ENCODE measurements at regions not wholly inside any gene's neighbourhood (a gene's known extent, or its start where the extent isn't known, plus 50 kb on each side); places are given as distances from the start of the nearest gene placed in this dataset.

- no peak for DNase-seq
Observed at GRCh38 chr17:413706-414380, 61.2 kb upstream of the RPH3AL start.

- no peak for DNase-seq
Observed at GRCh38 chr17:413016-413350, 60.4 kb upstream of the RPH3AL start.

GRCh38 chr17:412211-413015, 59.8 kb upstream of the RPH3AL start:
- DNase-seq = peak in 29 of 56 donors; percentile 1 to 65 (median 16)

GRCh38 chr17:411421-412120, 59.0 kb upstream of the RPH3AL start:
- no peak for DNase-seq

GRCh38 chr17:410543-411401, 58.2 kb upstream of the RPH3AL start:
- peak in 25 of 56 donors; percentile 4 to 72 (median 41) for DNase-seq

GRCh38 chr17:409848-410542, 57.4 kb upstream of the RPH3AL start:
- peak; percentile 37 to 99 (median 95) for DNase-seq

- DNase-seq = peak in 1 of 56 donors; percentile 16
Observed at GRCh38 chr17:409308-409847, 56.8 kb upstream of the RPH3AL start.

- no peak for DNase-seq
Observed at GRCh38 chr17:404703-405102, 52.1 kb upstream of the RPH3AL start.
